ENCODE measurements at regions not wholly inside any gene's neighbourhood (a gene's known extent, or its start where the extent isn't known, plus 50 kb on each side); places are given as distances from the start of the nearest gene placed in this dataset.

- no peak for FAIRE-seq
- no peak for DNase-seq (ENCODE audit: low spot score)
Measured at GRCh38 chr6:140627002-140627401, 1252.6 kb upstream of the CITED2 start.

DNA sequence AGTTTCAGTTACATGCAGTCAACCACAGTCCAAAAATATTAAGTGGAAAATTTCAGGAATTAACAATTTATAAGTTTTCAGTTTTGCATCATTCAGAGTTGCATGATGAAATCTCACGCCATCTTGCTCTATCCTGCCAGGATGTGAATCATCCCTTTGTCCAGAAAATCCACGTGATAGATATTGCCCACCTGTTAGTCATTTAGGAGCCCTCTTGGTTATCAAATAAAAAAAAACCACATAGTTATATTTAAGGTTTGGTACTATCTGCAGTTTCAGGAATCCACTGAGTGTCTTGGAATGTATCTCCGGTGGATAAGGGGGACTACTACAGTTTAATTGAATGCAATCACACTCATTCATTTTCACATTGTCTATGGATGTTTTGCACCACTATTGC is 1249.0 kb upstream of the CITED2 start:
- DNase-seq (ENCODE audit: low spot score) (peak; percentile 49), FAIRE-seq (no peak)

GRCh38 chr6:140620496-140620895 is 1246.0 kb upstream of the CITED2 start:
- FAIRE-seq (no peak), DNase-seq (ENCODE audit: low spot score) (no peak)

- no peak for FAIRE-seq
- DNase-seq (ENCODE audit: low spot score): no peak
Measured at GRCh38 chr6:140609956-140610355, 1235.5 kb upstream of the CITED2 start.

DNA sequence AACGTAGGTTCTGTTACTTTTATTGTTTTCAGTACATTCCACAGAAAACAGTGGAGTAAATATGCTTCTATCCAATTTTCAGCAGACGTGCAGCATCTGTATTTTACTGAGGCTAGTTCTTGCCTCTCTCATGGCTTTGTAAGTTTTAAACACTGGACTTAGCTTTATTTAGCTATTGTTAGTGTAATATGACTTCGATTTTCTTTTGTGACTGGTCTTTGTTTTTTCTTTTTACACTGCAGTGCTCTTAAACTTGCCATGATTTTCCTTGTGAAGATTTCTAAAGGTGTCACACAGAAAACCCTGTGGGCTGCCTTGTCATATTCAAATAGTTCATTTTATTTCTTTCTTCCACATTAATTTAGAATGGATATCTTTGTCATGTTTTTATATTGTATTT is 1234.9 kb upstream of the CITED2 start:
- FAIRE-seq (no peak), DNase-seq (ENCODE audit: low spot score) (no peak)

GRCh38 chr6:140604786-140605185 is 1230.3 kb upstream of the CITED2 start:
- DNase-seq (ENCODE audit: low spot score): no peak
- FAIRE-seq: no peak

DNA sequence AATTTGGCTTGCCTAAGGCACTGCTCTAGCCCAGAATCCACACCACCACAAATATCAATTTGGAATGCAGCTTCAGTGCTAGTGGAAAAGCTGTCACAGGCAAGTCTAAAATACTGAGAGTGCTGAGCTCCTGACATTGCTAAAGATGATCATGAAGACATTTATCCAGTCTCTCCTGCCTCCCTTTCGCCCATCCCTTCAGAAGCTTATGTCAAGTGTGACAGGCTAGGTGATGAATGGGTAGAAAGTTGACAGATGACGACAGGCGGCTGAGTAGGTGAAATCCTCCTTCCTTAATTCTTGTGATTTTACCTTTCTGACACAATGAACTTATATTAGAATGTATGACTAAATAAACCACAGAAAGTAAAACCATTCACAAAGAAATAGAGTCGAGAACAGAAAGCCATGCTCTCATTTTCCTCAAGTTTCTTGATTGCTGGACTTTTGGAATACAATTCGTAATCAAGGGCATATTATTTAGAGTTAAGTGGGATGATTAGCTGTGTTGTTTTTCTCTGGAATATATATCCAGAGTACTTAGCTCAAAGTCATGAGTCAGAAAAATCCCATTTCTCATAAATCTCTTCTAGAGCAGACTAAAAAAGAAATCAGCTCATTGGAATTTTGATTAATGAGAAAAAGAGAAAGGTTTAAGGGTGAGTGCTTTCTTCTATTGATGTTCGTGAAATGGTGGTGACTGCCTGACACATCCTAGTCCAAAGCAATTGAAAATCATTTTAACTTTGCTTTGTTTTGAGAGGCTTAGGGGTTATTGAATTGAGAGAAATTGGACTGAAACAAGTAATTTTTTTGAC is 1228.2 kb upstream of the CITED2 start:
- no peak for FAIRE-seq
- no peak for DNase-seq (ENCODE audit: low spot score)

GRCh38 chr6:140601021-140601808 is 1226.8 kb upstream of the CITED2 start:
- FAIRE-seq (no peak), DNase-seq (ENCODE audit: low spot score) (no peak)

DNA sequence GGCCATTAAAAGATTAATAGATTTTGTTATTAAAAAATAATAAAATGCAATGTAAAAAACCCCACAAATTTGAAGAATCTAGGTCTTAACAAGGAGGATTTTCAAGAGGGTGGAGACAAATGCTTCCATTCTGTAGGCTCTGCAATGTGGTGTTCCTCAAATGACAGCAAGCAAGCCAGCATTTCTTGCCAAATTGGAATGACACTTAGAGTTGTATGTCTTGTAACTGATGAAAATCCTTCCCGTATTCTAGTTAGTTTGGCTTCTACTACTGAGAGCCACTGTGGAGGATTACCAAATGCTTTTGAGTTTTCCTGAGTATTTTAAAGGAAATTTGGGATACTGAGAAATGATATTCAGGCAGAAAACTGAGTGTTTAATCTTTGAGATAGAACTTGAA is 1225.5 kb upstream of the CITED2 start:
- DNase-seq (ENCODE audit: low spot score): no peak

GRCh38 chr6:140597181-140597580 is 1222.7 kb upstream of the CITED2 start:
- FAIRE-seq (no peak), DNase-seq (ENCODE audit: low spot score) (no peak)

More for the DNA sequence above, 1225.5 kb upstream of the CITED2 start:
- FAIRE-seq: no peak

DNA sequence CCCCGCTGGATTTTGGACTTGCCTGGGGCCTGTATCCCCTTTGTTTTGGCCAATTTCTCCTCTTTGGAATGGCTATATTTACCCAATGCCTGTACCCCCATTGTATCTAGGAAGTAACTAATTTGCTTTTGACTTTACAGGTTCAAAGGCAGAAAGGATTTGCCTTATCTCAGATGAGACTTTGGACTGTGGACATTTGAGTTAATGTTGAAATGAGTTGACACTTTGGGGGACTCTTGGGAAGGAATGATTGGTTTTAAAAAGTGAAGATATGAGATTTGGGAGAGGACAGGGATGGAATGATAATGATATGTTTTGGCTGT is 1220.3 kb upstream of the CITED2 start:
- FAIRE-seq: no peak

DNA sequence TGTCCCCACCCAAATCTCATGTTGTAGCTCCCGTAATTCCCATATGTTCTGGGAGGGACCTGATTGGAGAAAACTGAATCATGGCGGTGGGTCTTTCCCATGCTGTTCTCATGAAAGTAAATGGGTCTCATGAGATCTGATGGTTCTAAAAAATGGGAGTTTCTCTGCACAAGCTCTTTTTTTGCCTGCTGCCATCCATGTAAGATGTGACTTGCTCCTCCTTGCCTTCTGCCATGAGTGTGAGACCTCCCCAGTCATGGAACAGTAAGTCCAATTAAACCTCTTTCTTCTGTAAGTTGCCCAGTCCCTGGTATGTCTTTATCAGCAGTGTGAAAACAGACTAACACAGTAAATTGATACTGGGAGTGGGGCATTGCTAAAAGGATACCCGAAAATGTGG is 1218.4 kb upstream of the CITED2 start:
- DNase-seq (ENCODE audit: low spot score) (no peak), FAIRE-seq (no peak)

More for the DNA sequence above, 1220.3 kb upstream of the CITED2 start:
- no peak for DNase-seq (ENCODE audit: low spot score)

DNA sequence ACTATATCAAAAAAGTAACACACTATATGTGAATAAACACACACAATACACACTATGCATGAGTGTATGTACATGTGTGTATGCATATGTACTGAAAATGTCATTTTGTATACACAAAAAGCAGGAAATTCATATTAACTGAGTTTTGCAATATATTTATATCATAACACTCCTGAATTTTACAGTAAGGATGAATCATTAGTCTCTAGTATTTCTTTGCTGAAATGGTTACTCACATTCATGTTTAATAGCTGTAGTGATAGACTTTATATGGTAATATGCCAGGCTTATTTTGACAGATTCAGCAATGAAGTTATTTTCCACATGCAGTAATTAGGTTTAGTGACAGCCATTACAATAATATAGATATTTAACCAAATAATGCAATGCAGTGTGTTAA is 1216.2 kb upstream of the CITED2 start:
- DNase-seq (ENCODE audit: low spot score) (no peak), FAIRE-seq (no peak)

GRCh38 chr6:140586426-140587061 is 1212.1 kb upstream of the CITED2 start:
- no peak for DNase-seq (ENCODE audit: low spot score)
- no peak for FAIRE-seq

GRCh38 chr6:140581601-140582000 is 1207.2 kb upstream of the CITED2 start:
- DNase-seq (ENCODE audit: low spot score): no peak
- no peak for FAIRE-seq

DNA sequence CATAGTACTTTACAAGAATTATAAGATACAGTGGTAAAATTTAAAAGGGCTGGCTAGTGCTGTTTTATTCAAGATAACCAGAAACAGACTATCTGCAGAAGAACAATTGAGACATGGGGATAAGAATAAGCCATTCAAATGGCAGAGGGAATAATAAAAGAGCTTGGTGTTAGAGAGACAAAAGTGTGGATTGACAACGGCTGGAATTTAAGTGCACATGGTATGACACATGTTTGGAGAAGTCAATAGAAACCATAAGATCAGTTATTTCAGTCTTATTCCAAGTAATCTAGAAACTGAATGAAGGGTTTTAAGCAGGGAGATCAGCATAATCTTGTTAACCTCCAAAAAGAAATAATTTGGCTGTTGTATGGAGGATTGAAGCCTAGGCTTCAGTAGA is 1205.5 kb upstream of the CITED2 start:
- no peak for FAIRE-seq
- no peak for DNase-seq (ENCODE audit: low spot score)

GRCh38 chr6:140576004-140576555 is 1201.6 kb upstream of the CITED2 start:
- FAIRE-seq (no peak), DNase-seq (ENCODE audit: low spot score) (no peak)

- FAIRE-seq (no peak), DNase-seq (ENCODE audit: low spot score) (no peak)
Measured at GRCh38 chr6:140572867-140573266, 1198.4 kb upstream of the CITED2 start.

DNA sequence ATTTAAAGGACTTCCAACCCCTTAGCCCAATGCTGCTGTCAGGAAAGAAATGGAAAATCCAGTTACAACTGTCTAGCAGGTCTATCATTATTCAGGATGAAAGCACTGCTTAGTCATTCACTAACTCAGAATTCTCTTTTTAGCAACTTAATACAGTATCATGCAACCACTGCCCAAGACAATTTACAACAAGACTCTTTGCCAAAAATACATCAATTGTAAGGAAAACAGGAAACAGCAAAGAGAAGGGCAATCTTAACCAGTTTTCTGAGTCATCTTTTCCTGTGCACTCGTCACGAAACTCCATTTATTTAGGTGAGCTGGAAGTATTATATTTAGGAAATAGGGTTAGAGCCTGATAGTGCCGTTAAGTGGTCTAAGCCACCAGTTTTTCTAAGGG is 1197.7 kb upstream of the CITED2 start:
- FAIRE-seq: no peak
- DNase-seq (ENCODE audit: low spot score): no peak

DNA sequence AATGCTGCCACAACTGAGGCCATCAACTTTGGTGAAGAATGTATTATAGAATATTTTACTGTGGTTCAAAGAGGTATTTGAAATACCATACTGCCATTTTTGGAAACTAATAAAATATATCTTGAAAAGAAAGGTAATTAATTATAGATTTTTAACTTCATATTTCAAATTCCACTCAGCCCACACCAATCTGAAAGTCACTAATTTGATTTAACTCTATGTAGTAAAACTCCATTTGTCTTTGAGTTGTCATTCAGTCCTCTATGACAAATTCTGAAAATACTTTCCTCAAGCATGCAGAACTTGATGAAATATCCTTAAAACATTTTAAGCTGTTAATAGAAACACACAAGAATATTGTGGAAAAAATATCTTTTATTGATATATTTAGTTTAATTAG is 1196.7 kb upstream of the CITED2 start:
- DNase-seq (ENCODE audit: low spot score): no peak
- no peak for FAIRE-seq

DNA sequence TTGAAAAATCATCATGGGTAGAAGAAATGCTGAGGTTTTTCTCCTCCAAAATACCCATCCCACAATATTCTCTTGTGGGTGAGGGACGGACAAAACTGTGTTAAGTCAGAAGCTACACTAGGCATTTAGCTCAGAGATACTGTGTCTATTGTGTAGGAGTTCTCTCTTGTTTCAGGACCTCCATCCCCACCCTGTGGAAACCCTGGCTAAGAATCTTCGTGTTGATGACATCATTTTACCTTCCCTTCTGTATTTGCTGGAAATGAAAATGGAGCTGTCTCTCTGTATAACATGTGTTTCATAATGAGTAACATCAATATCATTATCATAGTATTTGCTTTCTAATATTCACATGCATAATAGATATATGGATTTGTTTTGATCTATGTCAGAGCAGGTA is 1193.0 kb upstream of the CITED2 start:
- no peak for DNase-seq (ENCODE audit: low spot score)

DNA sequence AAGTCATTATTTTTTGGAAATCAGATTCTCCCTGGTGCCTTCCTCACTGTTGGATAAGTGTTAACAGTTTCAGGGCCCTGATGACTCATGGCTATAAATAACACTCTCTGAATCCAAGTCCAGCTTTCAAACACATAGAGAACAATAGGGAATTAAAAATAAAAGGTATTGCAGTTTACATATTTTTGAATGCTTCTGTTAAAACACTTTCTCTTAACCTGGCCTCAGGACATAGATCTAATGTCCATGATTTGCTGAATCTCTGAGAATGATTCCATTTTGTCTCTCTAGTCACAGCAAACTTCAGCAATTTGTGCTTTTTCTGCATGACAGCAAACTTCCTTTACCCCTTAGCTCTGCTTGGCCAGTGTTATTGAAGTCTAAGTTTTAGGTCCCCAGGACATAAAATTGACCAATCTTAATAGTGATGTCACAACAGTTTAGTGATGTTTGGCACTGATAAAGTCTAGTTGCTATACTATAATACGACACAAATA is 1192.4 kb upstream of the CITED2 start:
- FAIRE-seq (peak; percentile 58), DNase-seq (ENCODE audit: low spot score) (no peak)

More for the DNA sequence above, 1193.0 kb upstream of the CITED2 start:
- FAIRE-seq: no peak

Data from RCC 7860 (cell line).